ENCODE measurements at regions not wholly inside any gene's neighbourhood (a gene's known extent, or its start where the extent isn't known, plus 50 kb on each side); places are given as distances from the start of the nearest gene placed in this dataset.

DNA sequence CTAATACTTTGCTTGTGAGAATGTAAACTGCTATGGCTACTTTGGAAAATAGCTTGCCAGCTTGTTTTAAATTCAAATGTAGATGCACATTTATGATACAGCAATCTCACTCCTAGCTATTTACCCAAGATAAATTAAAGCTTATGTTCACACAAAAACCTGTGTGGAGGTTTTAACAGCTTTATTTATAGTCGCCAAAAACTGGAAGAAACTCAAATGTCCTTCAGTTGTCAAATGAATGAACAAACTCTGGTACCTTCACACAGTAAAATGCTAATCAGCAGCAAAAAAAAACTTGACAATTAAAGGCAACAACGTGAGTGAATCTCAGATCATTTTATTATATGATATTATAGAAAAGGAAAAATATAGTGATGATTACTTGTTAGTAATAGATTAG, 248.6 kb upstream of the NECTIN3 start:
- Mint-ChIP-seq H3K27me3 (ENCODE audit: low read depth, poor library complexity) (no peaks in the 10 kb centered on the region), H3K36me3 (ENCODE audit: low read depth) (peaks cover 20% of the 10 kb centered on the region), H3K4me1 (no peaks in the 10 kb centered on the region), H3K9me3 (peaks cover 10% of the 10 kb centered on the region), H3K4me3 (no peak overlapping the region), H3K27ac (no peak overlapping the region)
- no peak for DNase-seq
- TF ChIP-seq, protein P1, sequence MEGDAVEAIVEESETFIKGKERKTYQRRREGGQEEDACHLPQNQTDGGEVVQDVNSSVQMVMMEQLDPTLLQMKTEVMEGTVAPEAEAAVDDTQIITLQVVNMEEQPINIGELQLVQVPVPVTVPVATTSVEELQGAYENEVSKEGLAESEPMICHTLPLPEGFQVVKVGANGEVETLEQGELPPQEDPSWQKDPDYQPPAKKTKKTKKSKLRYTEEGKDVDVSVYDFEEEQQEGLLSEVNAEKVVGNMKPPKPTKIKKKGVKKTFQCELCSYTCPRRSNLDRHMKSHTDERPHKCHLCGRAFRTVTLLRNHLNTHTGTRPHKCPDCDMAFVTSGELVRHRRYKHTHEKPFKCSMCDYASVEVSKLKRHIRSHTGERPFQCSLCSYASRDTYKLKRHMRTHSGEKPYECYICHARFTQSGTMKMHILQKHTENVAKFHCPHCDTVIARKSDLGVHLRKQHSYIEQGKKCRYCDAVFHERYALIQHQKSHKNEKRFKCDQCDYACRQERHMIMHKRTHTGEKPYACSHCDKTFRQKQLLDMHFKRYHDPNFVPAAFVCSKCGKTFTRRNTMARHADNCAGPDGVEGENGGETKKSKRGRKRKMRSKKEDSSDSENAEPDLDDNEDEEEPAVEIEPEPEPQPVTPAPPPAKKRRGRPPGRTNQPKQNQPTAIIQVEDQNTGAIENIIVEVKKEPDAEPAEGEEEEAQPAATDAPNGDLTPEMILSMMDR (IDR thresholded peaks at IDR 0.05), result no peak

DNA sequence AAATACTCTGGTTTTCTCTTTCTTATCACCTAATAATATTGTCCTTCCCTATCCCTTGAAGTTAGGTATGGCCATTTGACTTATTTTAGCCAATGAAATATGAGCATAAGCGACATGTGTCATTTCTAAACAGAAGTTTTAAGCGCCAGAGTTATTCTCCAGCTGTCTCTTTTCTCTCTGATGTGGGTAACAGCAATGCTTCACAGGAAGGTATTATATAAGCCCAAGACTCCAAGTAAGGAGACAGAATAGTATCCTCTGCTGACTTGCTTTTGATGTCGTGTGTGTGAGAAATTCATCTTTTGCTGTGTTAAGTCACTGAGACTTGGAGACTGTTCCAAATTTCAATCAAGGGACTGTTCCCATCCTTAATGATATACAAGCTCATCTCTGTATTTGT, 224.6 kb upstream of the NECTIN3 start:
- H3K4me1 Mint-ChIP-seq, result no peaks in the 10 kb centered on the region
- peaks cover 13% of the 10 kb centered on the region for H3K9me3 Mint-ChIP-seq
- H3K27me3 Mint-ChIP-seq (ENCODE audit: low read depth, poor library complexity), result no peaks in the 10 kb centered on the region
- no peak for DNase-seq
- no peak overlapping the region for H3K4me3 Mint-ChIP-seq
- H3K27ac Mint-ChIP-seq, result no peak overlapping the region
- TF ChIP-seq, protein P1 (IDR thresholded peaks at IDR 0.05), result no peak
- peaks cover 36% of the 10 kb centered on the region for H3K36me3 Mint-ChIP-seq (ENCODE audit: low read depth)

DNA sequence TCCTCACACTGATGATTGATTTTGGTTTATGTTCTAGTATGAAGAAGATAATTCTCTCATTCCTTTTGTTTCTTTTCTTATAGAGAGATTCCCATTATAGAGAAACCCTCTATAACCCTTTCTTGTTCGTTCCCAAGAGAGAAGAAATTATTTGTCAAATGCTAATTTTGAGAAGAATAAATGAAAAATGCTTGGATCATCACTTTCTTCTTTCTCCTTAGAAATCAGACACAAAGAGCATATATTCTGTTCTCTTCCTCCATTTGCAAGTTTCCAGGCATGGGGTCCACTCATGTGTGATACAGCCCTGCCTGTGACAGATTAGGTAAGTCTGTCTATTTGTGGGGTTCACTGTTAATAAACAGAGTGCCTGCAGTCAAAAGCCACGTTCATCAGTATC, 222.6 kb upstream of the NECTIN3 start:
- Mint-ChIP-seq H3K4me1 (no peaks in the 10 kb centered on the region), H3K4me3 (no peak overlapping the region), H3K9me3 (peaks cover 13% of the 10 kb centered on the region), H3K27ac (no peak overlapping the region), H3K27me3 (ENCODE audit: low read depth, poor library complexity) (no peaks in the 10 kb centered on the region), H3K36me3 (ENCODE audit: low read depth) (peaks cover 25% of the 10 kb centered on the region)
- TF ChIP-seq, protein P1 (IDR thresholded peaks at IDR 0.05), result no peak
- no peak for DNase-seq

DNA sequence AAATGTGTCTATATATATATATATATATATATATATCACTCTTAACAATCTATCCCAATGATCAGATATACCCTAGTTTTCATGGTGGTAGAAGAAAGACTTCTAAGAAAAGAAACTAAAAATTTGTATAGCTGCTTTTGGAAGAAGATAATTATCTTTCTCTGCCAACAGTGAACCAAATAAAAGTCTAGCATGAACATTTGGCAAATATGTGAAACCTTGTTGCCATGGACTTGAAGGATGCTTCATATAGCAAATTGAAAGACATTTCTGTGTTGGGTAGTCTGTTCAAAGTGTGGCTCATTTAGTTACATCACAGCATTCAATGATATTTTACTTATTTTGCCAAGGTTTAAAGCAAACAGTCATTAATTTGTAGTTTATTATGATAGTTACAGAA, 219.9 kb upstream of the NECTIN3 start:
- TF ChIP-seq, protein P1 (IDR thresholded peaks at IDR 0.05), result no peak
- no peak for DNase-seq
- no peak overlapping the region for H3K27ac Mint-ChIP-seq
- no peaks in the 10 kb centered on the region for H3K27me3 Mint-ChIP-seq (ENCODE audit: low read depth, poor library complexity)
- no peaks in the 10 kb centered on the region for H3K9me3 Mint-ChIP-seq
- peaks cover 6% of the 10 kb centered on the region for H3K36me3 Mint-ChIP-seq (ENCODE audit: low read depth)
- no peak overlapping the region for H3K4me3 Mint-ChIP-seq
- no peaks in the 10 kb centered on the region for H3K4me1 Mint-ChIP-seq

DNA sequence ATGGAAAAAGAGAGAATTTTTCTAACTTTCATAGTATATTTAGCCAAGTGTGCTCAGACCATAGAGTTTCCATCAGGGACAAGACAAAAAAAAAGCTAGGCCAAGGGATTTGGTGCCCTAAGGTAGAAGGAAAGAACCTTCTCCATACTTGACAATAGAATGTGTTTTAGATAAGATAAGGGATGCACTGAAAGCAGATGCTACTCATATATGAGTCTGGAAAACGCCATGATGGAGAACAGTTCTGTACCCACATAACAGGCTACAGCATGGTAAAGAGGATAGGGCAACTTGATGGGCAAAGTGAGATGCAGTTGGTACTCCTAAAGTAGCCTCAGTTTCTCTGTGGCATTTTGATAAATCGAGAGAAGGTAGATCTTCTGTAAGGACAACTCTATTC, 216.4 kb upstream of the NECTIN3 start:
- Mint-ChIP-seq H3K36me3 (ENCODE audit: low read depth) (peaks cover 6% of the 10 kb centered on the region), H3K4me1 (peaks cover 15% of the 10 kb centered on the region), H3K4me3 (no peak overlapping the region), H3K27ac (no peak overlapping the region), H3K27me3 (ENCODE audit: low read depth, poor library complexity) (no peaks in the 10 kb centered on the region), H3K9me3 (no peaks in the 10 kb centered on the region)
- TF ChIP-seq, protein P1 (IDR thresholded peaks at IDR 0.05), result no peak
- DNase-seq, result no peak

DNA sequence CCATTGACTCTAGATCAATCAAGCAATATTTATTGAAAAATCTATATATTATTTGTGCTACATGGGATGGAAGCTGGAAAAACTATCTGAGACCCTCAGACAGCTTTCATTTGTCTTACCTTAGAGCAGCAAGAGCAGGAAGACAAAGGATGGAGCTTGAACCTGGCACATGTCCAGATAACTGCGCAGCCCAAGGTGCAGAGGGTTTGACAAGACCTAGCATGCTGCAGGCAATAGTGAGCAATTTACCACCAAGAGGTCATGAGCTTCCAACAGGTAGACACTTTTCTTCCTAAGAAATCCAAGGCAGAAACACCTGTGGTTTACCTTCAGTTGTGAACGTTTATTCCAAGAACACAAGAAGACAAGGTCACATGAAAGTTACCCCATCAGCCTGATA, 214.7 kb upstream of the NECTIN3 start:
- Mint-ChIP-seq H3K4me1 (peaks cover 15% of the 10 kb centered on the region), H3K36me3 (ENCODE audit: low read depth) (peaks cover 6% of the 10 kb centered on the region), H3K4me3 (no peak overlapping the region), H3K9me3 (no peaks in the 10 kb centered on the region), H3K27me3 (ENCODE audit: low read depth, poor library complexity) (no peaks in the 10 kb centered on the region), H3K27ac (no peak overlapping the region)
- TF ChIP-seq, protein P1 (IDR thresholded peaks at IDR 0.05), result no peak
- DNase-seq, result no peak
